GM18520 (cell line): ENCODE measurements at regions not wholly inside any gene's neighbourhood (a gene's known extent, or its start where the extent isn't known, plus 50 kb on each side); places are given as distances from the start of the nearest gene placed in this dataset.

Experiments used
- ATAC-seq: cut with Tn5 transposase; IDR thresholded peaks from one replicate; pipeline ENCODE4 v1.9.1; 2021; ENCODE audit not compliant: unreplicated experiment

DNA sequence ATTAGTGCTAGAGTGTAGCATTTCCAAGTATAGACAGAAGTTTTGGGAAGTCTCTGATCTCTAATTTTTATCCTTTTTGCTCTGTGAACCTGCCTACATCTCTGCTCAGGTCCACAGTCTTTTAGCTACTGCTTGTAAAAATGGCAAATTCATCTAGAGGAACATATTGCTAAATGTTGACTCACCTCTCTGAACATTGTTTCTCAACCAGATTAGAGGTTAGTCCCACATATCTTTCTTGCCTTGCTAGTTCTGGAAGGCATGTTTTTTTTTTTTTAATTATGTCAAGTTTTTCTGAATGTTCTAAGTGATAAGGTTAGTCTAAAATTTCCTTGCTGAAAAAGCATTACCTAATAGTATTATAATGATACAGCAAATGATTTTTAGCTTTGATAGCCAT is 2889.6 kb upstream of the PCDH20 start:
- ATAC-seq = no peak

DNA sequence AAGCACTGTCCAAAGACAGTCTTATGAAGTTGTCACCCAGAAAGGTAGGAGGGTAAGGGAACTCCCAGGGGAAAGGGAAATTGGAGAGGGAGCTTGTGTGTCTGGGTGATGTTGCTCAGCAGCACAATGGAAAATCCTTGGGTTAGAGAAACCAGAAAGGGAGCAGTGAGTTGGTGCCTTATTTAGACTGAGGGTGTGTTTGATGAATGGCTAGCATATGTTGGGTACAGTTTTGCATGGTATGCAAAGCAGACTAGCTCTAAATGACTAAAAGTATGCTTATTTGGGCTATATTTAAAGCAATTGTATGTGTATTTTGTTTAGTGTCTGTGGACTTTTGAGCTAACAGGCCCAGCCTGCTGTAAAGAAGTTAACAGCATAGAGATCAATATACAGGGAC is 2884.6 kb upstream of the PCDH20 start:
- no peak for ATAC-seq

DNA sequence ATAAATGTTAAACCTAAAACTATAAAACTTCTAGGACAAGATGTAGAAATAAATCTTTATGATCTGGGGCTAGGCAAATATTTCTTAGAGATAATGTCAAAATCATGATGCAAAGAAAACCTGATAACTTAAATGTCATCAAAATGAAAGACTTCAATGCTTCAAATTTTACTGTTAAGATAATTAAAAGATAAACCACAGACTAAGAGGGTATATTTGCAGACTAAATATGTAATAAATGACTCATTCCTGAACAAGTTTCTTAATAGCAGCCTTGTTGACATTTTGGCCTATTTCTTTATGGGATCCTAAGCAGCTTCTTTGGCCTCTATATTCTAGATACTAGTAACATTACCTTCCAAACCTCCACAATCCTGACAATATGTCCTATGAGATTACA is 2878.3 kb upstream of the PCDH20 start:
- ATAC-seq = no peak

DNA sequence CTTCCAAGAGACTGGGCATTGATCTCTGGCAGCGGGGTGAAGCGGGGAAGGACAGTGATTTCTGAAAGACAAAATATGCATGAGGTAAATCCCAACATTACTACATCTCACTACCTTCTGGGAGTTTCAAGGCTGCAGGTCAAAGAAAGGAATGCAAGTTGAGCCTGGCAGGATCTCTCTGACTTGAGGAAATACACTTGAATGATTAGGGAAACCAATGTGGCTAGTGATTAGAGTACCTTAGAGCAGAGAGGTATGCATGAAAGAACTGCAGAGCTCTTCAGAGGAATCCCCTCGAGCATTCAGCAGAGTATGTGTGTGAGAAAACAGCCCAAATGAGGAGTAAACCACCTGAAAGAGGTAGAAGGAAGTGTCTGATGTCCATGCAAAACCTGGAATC is 2874.1 kb upstream of the PCDH20 start:
- ATAC-seq = no peak

DNA sequence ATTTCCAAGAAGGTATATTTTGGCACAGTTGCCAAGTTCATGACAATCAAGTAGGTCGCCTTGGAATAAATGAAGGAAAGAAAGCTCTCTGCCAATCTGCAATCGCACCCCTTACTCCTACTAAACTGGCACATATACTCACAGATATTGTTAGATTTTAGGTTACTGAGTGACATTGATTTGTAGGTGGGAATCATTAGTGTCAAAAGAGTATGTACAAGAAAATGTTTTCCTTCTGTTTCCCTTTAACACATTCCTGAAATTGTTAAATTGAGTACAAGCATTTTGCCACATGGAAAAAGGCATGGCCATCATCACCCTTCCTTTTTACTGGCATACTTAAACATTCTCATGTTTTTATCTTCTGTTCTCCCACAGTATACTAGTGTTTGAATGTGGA is 2868.3 kb upstream of the PCDH20 start:
- ATAC-seq = no peak

DNA sequence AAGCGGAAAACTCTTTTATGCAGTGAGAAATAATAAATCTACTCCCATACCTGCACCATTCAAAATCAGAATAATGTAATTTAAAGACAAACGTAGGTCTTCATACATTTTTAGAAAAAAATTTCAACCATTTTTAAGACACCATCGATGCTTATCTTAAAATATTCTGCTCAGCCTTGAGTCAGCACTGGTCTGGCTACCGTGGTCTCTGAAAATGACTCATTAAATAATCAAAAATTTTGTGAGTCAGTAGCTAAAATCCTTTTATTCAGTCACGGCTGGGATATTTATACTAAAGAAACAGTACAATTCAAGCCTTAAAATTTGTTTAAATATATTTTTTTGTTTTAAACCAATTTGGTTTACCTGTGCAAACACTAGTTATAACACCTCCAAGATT is 2862.8 kb upstream of the PCDH20 start:
- ATAC-seq = no peak

DNA sequence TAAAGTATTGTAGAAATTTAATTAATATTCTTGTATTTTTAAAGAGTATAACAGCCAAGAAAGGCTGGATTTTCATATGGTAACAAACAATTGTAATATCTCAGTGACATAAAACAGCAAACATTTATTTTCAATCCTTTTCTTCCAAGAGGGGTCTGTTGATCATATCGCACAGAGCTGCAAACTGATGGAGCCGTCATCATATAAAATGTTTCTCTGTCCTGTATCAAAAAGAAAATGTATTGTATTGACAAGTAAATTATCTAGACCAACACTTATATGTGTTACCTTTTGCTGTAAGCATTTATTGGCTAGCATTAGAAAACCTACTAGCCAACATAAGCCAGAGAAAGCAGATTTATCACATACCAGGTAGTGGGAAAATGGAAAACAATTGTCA is 2861.4 kb upstream of the PCDH20 start:
- ATAC-seq = no peak

DNA sequence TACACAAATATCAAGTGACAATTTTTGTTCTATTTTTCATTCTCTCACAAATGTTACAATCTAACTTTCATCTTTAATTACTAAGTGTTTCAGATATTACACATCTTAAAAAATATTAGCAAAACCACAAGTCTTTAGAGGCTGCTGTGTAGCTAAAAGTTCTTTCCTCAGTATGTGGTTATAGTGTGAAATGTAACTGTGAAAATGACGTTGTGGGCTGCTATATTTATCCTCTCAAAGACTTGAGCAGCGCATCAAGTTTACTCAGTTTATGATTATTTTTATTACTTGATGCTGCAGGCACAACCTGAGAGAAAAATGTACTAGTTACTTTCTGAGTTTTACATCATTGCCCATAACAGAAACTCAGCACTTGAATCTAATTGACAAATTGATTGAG is 2860.6 kb upstream of the PCDH20 start:
- no peak for ATAC-seq

DNA sequence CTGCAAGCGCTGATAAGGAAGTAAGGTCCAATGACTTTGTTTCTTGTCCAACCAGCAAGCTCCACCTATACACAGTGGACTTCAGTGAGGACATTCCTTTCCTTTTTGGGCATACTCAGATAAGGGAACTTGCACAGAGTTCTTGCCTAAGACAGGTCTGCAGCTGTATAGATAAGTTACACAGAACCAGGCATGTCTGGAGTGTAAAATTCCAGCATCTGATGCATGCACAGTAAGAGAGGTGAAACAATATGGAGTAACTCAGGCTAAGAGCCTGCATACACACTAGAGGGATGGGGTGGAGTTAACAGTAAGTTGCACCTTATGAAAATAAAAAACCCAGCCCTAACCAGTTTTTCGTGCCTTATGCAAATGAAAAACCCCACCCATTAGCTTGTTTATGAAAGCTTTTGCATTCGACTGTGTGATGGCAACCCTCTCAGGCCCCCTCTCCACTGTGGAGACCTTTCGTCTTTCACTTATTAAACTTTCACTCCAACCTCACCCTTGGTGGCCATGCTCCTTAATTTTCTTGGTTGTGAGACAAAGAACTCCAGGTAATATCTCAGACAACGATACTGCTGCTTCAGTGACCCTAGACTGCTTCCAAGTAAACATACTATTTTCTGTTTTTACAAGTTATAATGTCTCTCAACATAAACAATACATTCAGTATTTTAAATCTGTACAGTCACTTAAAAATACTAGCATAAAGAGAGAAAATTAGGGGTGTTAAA is 2859.0 kb upstream of the PCDH20 start:
- no peak for ATAC-seq

DNA sequence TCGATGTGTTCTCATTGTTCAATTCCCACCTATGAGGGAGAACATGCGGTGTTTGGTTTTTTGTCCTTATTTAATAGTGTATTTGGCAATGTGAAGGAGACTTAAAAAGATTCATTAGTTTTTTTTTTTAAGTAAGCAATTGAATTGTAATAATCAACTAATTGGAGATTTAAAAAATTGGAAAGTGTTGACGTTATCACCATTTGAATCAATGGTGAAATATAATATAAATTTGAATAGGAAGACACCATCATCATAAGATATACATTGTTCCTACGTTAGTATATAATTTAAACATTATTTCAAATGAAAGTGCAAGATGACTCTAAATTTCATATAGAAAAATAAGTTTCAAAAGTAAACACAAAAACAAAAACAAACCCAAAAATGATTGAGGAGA is 2858.1 kb upstream of the PCDH20 start:
- ATAC-seq = no peak

DNA sequence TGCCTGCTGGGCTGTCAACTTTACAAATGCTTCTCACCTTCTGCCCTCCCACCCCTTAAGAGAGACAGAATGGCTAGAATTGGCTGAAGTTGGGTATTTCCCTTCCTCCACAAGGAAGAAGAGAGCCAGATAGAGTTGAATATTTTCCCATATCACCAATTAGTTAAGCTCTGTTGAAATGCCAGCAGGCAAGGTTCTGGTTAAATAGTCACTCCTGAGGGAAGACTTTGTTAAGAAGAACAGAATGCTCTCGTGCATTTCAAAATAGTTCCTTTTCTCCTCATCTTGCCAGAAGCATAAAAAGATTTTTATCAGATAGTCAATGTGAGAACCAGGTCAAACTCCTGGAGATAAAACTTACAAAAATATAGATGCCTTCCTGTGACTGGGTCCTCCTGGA is 2857.0 kb upstream of the PCDH20 start:
- ATAC-seq = no peak

DNA sequence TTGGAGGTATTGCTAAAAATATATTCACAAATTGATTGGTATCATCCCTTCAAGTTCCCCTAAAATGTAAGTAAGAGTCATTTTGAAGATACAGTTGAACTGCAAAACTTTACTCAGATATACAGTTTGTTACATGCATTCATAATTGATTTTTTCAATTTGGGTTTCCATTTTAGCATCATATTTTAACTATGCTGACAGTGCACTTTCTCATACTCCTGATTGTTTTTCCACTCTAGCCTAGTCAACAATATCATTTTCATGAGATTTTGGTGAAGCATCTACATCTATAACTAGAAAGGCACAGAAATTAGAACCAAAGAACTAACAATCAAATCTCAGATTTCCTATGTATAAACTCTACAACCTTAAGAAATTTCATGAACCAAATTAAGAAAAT is 2850.4 kb upstream of the PCDH20 start:
- ATAC-seq = no peak

DNA sequence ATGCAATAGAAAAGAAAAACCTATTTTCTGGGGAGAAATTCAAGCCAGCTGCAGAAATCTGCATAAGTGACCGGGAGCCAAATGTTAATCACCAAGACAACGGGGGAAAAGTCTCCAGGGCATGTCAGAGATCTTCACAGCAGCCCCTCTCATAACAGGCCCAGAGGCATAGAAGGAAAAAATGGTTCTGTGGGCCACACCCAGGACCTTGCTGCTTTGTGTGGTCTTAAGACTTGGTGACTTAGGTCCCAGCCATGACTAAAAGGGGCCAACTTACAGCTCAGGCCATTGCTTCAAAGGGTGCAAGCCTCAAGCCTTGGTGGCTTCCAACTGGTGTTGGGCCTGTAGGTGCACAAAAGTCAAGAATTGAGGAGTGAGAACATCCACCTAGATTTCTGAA is 2847.6 kb upstream of the PCDH20 start:
- ATAC-seq = no peak

DNA sequence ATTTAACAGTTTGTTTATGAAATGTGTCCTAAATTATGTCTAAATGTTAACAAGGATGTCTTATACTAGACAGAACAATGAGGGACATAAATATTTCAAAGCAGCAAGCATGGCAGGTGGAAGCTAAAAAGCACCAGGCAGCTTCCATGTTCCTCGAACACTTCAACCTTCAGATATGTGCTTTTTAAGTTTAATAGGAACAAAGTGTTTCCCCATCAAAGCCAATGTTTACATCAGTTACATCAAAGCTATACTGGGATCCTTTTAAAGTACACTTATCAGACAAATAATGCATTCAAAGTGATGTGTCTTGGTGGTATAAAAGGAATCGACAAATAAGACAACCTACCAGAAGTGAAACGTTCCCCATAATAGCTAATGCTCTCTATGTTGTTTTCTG is 2841.1 kb upstream of the PCDH20 start:
- no peak for ATAC-seq

DNA sequence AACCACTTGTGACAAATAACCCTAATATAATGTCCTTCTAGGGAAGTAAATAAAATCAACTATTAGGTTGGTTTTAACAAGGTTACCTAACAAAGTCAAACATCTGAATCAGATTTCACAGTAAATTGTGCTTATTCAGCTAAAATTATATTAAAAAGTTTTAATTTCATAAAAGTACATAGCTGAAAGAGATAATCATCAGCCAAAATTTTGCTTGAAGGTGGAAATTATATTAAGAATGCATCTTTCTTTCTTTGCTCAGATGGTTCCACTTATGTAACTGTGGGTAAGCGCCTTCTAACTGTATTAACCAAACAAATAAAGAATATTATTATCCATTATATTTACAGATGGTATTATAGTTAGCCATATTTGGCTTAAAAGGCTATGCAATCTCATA is 2840.3 kb upstream of the PCDH20 start:
- no peak for ATAC-seq

DNA sequence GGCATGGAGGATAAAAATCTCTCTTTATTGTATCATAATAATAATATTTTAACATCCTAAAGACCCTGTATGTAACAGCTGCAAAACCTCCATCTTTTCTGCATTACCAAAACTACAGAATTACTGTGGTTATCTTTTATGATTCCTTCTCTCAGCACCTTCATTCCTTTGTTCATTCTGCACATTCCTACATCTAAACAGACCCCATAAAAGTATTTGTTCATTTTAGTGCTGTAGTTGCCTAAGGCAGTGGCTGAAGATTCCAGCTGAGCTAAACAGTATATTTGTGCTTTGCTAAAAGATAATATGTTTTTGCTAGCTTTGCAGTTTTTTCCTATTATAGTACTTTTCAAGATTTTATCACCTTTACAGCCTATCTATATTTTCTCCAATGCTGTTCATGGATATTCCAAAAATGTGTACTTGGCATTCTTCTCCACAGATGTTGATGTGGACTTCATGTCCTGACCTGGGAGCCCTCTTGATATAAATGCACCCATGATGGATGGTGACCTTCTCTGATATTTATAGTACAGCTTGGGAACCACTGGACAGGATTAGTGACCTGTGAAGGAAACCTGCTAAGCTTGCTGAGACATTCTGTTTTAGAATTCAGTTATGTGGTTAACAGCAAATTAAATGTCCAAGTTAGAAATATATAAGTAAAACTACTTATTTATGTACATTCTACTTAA is 2832.9 kb upstream of the PCDH20 start:
- ATAC-seq = no peak

DNA sequence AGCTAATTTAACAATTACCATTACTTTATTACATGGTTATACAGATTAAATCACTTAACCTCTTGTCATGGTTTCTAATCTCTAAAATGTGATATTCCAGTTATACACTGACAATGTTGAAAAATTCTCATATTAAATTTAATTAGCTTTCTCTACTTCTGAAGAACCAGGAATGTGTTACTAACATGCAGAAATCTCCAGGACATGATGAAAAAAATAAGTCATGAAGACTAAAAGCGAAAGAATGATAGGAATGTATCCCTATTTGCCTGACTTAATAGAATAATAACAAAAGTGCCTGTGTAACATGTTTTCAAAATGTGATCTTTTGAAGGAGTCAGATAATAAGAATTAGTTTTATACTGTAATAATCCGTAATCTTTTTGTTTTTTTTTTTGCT is 2823.7 kb upstream of the PCDH20 start:
- no peak for ATAC-seq

DNA sequence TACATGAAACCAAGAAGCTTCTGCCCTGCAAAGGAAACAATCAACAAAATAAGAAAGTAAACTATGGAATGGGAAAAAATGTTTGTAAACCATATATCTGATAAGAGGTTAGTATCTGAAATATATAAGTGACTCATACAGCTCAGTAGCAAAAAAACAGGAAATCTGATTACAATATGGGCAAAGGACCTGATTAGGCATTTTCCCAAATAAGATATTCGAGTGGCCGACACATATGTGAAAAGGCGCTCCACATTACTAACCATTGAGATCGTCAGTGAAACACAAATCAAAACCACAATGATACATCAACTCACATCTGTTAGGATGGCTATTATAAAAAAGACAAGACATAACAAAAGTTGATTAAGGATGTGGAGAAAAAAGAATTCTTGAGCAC is 2818.6 kb upstream of the PCDH20 start:
- no peak for ATAC-seq

DNA sequence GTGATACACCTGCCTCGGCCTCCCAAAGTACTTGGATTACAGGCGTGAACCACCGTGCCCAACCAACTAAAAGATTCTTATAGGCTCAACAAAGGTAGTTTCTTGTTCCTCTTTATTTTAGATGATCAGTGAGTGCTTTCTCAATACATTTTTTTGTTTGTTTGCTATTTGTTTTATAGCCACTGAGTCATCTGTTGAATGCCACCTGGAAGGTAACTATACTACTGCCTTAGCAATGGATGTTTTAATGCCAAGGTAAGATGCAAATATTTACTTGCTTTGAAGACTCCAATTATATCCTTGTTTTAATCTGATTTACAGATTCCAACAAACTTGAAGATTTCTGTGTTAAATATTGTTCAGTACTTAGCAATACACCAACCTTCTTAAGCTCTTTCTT is 2807.4 kb upstream of the PCDH20 start:
- no peak for ATAC-seq

DNA sequence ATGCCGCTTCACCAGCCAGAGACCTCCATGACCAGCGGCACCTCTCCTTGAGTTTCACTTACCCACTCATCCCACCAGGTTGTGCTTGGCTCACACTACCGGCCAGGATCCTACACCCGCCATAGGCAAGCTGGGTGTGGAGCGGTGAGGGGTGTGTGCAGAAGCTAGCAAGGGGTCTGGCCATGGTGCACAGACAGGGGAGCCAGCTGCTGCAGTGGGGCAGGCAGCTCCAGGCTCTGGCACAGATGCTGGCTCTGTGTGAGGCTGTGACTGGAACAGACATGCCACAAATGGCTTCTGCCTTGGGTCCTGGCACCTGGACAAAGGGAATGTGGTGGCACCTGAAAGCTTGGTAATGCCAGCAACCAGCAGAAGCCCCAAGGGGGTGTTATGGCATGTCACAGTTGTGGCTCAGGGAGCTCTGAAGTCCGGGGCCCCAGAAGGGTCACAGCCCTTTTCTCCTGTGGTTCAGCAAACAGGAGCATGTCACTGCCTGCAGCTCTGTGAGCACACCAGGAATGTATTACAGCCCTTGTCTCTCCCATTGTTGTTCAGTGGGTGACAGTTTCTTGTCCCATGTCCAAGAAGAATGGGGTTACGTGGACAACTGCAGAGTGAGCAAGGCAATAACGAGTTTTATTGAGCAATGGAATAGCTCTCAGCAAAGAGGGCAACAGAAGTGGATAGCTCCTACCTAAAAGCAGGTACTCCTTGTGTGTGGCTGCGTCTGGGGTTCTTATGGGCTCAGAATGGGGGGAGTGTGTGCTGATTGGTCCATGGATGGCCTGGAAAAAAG is 2791.0 kb upstream of the PCDH20 start:
- ATAC-seq = no peak

DNA sequence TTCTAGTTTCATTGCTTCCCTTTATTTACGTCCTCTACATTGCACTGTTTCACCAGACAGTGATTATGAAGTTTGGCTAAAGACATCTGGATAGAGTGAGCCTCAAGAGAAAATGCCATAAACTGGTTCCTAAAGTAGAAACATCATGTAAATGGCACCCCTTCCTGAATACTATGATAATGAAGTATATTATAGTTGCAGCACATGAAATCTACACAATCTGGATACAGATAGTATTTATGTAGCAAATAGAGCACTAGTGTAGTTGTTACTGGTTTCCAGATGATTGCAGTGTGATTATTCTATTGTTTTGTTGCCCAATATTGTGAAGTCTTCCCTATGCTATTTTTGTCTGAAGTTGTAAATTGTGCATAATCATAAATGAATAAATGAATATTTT is 2786.9 kb upstream of the PCDH20 start:
- no peak for ATAC-seq

DNA sequence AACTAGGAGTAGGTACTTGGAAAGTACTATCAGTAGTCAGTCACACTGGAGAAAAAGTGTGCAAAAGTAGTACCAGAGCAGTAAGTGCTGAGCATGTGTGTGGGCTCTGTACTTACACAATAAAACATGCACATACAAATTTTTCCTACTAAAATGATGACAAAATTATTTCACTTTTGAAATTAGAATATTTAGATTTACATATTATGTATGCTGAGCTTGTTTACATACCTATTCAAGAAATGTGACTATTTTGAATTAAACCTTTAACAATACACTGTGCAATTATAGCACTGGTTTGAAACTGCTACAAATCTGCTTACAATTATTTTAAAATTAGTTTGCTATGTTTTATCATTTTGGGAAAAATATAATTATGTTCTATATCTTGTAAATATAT is 2781.6 kb upstream of the PCDH20 start:
- no peak for ATAC-seq
